Naive thymus-derived CD8-positive, alpha-beta T cell (primary cell): ENCODE measurements at regions not wholly inside any gene's neighbourhood (a gene's known extent, or its start where the extent isn't known, plus 50 kb on each side); places are given as distances from the start of the nearest gene placed in this dataset.
A peak's percentile ranks its signal among the peaks of the same experiment; 100 is the strongest.

Experiments
- ATAC-seq, 2 donors: fragments of 150-1000 bp; cut with Tn5 transposase in 1 of 2; sonication (Bioruptor Pico), chemical (Tn5 transposase) in 1 of 2; 1 replicate in 1 of 2; 2 replicates in 1 of 2; pipeline ENCODE4 v1.10.0; 2021; ENCODE audit warnings: mild to moderate bottlenecking in 2 of 2, moderate library complexity in 2 of 2
- POLR2A ChIA-PET: fragments of 350-600 bp; sonication (Branson Sonifier 250); formaldehyde crosslinking; loops from one replicate; lab custom pipeline; 2021; ENCODE audit warnings: antibody characterized with exemption; lab: Charles Lee
- DNase-seq, 10 donors: peaks; one replicate each; pipeline versions ENCODE4 v3.0.0 to v3.0.0-alpha.2; 2020 to 2022
- H3K27ac Mint-ChIP-seq, 10 donors: one replicate each; pipeline ENCODE4 v1.8.0; 2020 to 2022; ENCODE audit warnings: mild to moderate bottlenecking in 10 of 10, mixed read lengths in 10 of 10, moderate library complexity in 4 of 10, inconsistent platforms in 1 of 10
- H3K27me3 Mint-ChIP-seq, 5 donors: one replicate each; pipeline ENCODE4 v1.8.0; 2021 to 2022; ENCODE audit warnings: mixed read lengths in 5 of 5
- H3K36me3 Mint-ChIP-seq, 3 donors: one replicate each; pipeline ENCODE4 v1.8.0; 2020 to 2022; ENCODE audit warnings: mixed read lengths in 3 of 3, mild to moderate bottlenecking in 2 of 3, inconsistent platforms in 1 of 3
- H3K4me1 Mint-ChIP-seq, 4 donors: one replicate each; pipeline ENCODE4 v1.8.0; 2021 to 2022; ENCODE audit warnings: mixed read lengths in 4 of 4
- H3K4me3 Mint-ChIP-seq, 10 donors: one replicate each; pipeline ENCODE4 v1.8.0; 2020 to 2022; ENCODE audit warnings: mild to moderate bottlenecking in 10 of 10, mixed read lengths in 10 of 10, moderate library complexity in 6 of 10, inconsistent platforms in 1 of 10
- H3K9me3 Mint-ChIP-seq, 9 donors: one replicate each; pipeline ENCODE4 v1.8.0; 2020 to 2022; ENCODE audit warnings: mixed read lengths in 9 of 9, mild to moderate bottlenecking in 3 of 9, inconsistent platforms in 1 of 9, moderate library complexity in 1 of 9

- H3K9me3 Mint-ChIP-seq = peaks cover 0 to 4% (median 0%) of the 10 kb centered on the region in 9 donors
- peaks cover 6 to 16% (median 9%) of the 10 kb centered on the region in 5 donors for H3K27me3 Mint-ChIP-seq
- DNase-seq (no peak), ATAC-seq (no peak)
- H3K4me1 Mint-ChIP-seq = peaks cover 0 to 3% (median 0%) of the 10 kb centered on the region in 4 donors
- H3K36me3 Mint-ChIP-seq = peaks cover 0 to 6% (median 0%) of the 10 kb centered on the region in 3 donors
- POLR2A ChIA-PET = no interaction called here
- H3K27ac Mint-ChIP-seq = no peak overlapping the region
- no peak overlapping the region for H3K4me3 Mint-ChIP-seq
Observed at GRCh38 chr10:31646519-31646918, 282.1 kb downstream of the ARHGAP12 start.

GRCh38 chr10:31645786-31646185 is 282.8 kb downstream of the ARHGAP12 start:
- POLR2A ChIA-PET = no interaction called here
- Mint-ChIP-seq H3K36me3 (peaks cover 0 to 6% (median 0%) of the 10 kb centered on the region in 3 donors), H3K4me1 (peaks cover 0 to 3% (median 0%) of the 10 kb centered on the region in 4 donors), H3K9me3 (peaks cover 0 to 6% (median 0%) of the 10 kb centered on the region in 9 donors), H3K27ac (no peak overlapping the region), H3K27me3 (peaks cover 0 to 9% (median 7%) of the 10 kb centered on the region in 5 donors), H3K4me3 (no peak overlapping the region)
- ATAC-seq (no peak), DNase-seq (no peak)

- Mint-ChIP-seq H3K9me3 (peaks cover 0 to 10% (median 0%) of the 10 kb centered on the region in 9 donors), H3K4me3 (no peak overlapping the region), H3K4me1 (peaks cover 0 to 3% (median 0%) of the 10 kb centered on the region in 4 donors), H3K27me3 (peaks cover 0 to 9% (median 5%) of the 10 kb centered on the region in 5 donors), H3K27ac (peak overlapping the region in 1 of 10 donors; percentile 4), H3K36me3 (peaks cover 0 to 6% (median 0%) of the 10 kb centered on the region in 3 donors)
- POLR2A ChIA-PET = no interaction called here
- DNase-seq (no peak), ATAC-seq (no peak)
Observed at GRCh38 chr10:31644931-31645633, 283.5 kb downstream of the ARHGAP12 start.

GRCh38 chr10:31642281-31642680 is 286.4 kb downstream of the ARHGAP12 start:
- ATAC-seq (no peak), DNase-seq (no peak)
- peaks cover 0 to 3% (median 0%) of the 10 kb centered on the region in 4 donors for H3K4me1 Mint-ChIP-seq
- H3K27me3 Mint-ChIP-seq = peaks cover 0 to 9% (median 5%) of the 10 kb centered on the region in 5 donors
- H3K4me3 Mint-ChIP-seq = no peak overlapping the region
- peaks cover 0 to 20% (median 8%) of the 10 kb centered on the region in 9 donors for H3K9me3 Mint-ChIP-seq
- POLR2A ChIA-PET = no interaction called here
- peaks cover 0 to 14% (median 0%) of the 10 kb centered on the region in 3 donors for H3K36me3 Mint-ChIP-seq
- H3K27ac Mint-ChIP-seq = no peak overlapping the region

GRCh38 chr10:31635415-31636065 is 293.1 kb downstream of the ARHGAP12 start:
- H3K36me3 Mint-ChIP-seq = peaks cover 0 to 8% (median 0%) of the 10 kb centered on the region in 3 donors
- ATAC-seq (no peak), DNase-seq (no peak)
- peaks cover 0 to 12% (median 1%) of the 10 kb centered on the region in 5 donors for H3K27me3 Mint-ChIP-seq
- POLR2A ChIA-PET = no interaction called here
- no peak overlapping the region for H3K4me3 Mint-ChIP-seq
- peaks cover 0 to 20% (median 8%) of the 10 kb centered on the region in 9 donors for H3K9me3 Mint-ChIP-seq
- H3K4me1 Mint-ChIP-seq = peaks cover 0 to 2% (median under 1%) of the 10 kb centered on the region in 4 donors
- no peak overlapping the region for H3K27ac Mint-ChIP-seq

- Mint-ChIP-seq H3K4me1 (peaks cover 0 to 2% (median under 1%) of the 10 kb centered on the region in 4 donors), H3K9me3 (peaks cover 0 to 20% (median 8%) of the 10 kb centered on the region in 9 donors), H3K4me3 (no peak overlapping the region), H3K36me3 (peaks cover 0 to 8% (median 0%) of the 10 kb centered on the region in 3 donors), H3K27ac (no peak overlapping the region), H3K27me3 (peaks cover 0 to 12% (median 1%) of the 10 kb centered on the region in 5 donors)
- DNase-seq (no peak), ATAC-seq (no peak)
- POLR2A ChIA-PET = no interaction called here
Observed at GRCh38 chr10:31635009-31635408, 293.6 kb downstream of the ARHGAP12 start.

- ATAC-seq = no peak
- peaks cover 0 to 2% (median under 1%) of the 10 kb centered on the region in 4 donors for H3K4me1 Mint-ChIP-seq
- H3K27ac Mint-ChIP-seq = no peak overlapping the region
- H3K4me3 Mint-ChIP-seq = no peak overlapping the region
- H3K27me3 Mint-ChIP-seq = peaks cover 0 to 13% (median 2%) of the 10 kb centered on the region in 5 donors
- peaks cover 6 to 16% (median 12%) of the 10 kb centered on the region in 9 donors for H3K9me3 Mint-ChIP-seq
- peaks cover 0 to 7% (median 5%) of the 10 kb centered on the region in 3 donors for H3K36me3 Mint-ChIP-seq
- POLR2A ChIA-PET = no interaction called here
- no peak for DNase-seq
Observed at GRCh38 chr10:31630861-31631567, 297.6 kb downstream of the ARHGAP12 start.

- peaks cover 9 to 38% (median 23%) of the 10 kb centered on the region in 9 donors for H3K9me3 Mint-ChIP-seq
- ATAC-seq (no peak), DNase-seq (no peak)
- no peaks in the 10 kb centered on the region for H3K4me1 Mint-ChIP-seq
- peaks cover 0 to 18% (median 5%) of the 10 kb centered on the region in 3 donors for H3K36me3 Mint-ChIP-seq
- H3K27ac Mint-ChIP-seq = no peak overlapping the region
- POLR2A ChIA-PET = no interaction called here
- H3K4me3 Mint-ChIP-seq = no peak overlapping the region
- H3K27me3 Mint-ChIP-seq = peaks cover 0 to 4% (median 2%) of the 10 kb centered on the region in 5 donors
Observed at GRCh38 chr10:31625566-31625965, 303.1 kb downstream of the ARHGAP12 start.

GRCh38 chr10:31624611-31625010 is 304.0 kb downstream of the ARHGAP12 start:
- no peak for ATAC-seq
- Mint-ChIP-seq H3K27me3 (peaks cover 0 to 3% (median 2%) of the 10 kb centered on the region in 5 donors), H3K27ac (no peak overlapping the region), H3K4me1 (no peaks in the 10 kb centered on the region), H3K9me3 (peaks cover 9 to 38% (median 23%) of the 10 kb centered on the region in 9 donors), H3K36me3 (peaks cover 0 to 18% (median 5%) of the 10 kb centered on the region in 3 donors), H3K4me3 (no peak overlapping the region)
- DNase-seq = no peak
- POLR2A ChIA-PET = no interaction called here

- DNase-seq = no peak
- no peak overlapping the region for H3K27ac Mint-ChIP-seq
- peaks cover 9 to 38% (median 23%) of the 10 kb centered on the region in 9 donors for H3K9me3 Mint-ChIP-seq
- H3K4me1 Mint-ChIP-seq = no peaks in the 10 kb centered on the region
- H3K4me3 Mint-ChIP-seq = no peak overlapping the region
- H3K36me3 Mint-ChIP-seq = peaks cover 0 to 18% (median 5%) of the 10 kb centered on the region in 3 donors
- ATAC-seq = no peak
- H3K27me3 Mint-ChIP-seq = peaks cover 0 to 3% (median 1%) of the 10 kb centered on the region in 5 donors
- POLR2A ChIA-PET = no interaction called here
Observed at GRCh38 chr10:31623947-31624346, 304.7 kb downstream of the ARHGAP12 start.

GRCh38 chr10:31623466-31623865 is 304.4 kb downstream of the ZEB1 start:
- peaks cover 0 to 18% (median 5%) of the 10 kb centered on the region in 3 donors for H3K36me3 Mint-ChIP-seq
- DNase-seq = no peak
- no peak for ATAC-seq
- H3K27ac Mint-ChIP-seq = no peak overlapping the region
- no peak overlapping the region for H3K4me3 Mint-ChIP-seq
- H3K9me3 Mint-ChIP-seq = peaks cover 9 to 38% (median 23%) of the 10 kb centered on the region in 9 donors
- H3K4me1 Mint-ChIP-seq = no peaks in the 10 kb centered on the region
- POLR2A ChIA-PET = no interaction called here
- H3K27me3 Mint-ChIP-seq = peaks cover 0 to 3% (median 2%) of the 10 kb centered on the region in 5 donors

- Mint-ChIP-seq H3K27me3 (peaks cover 0 to 4% (median 3%) of the 10 kb centered on the region in 5 donors), H3K4me3 (no peak overlapping the region), H3K9me3 (peaks cover 9 to 38% (median 23%) of the 10 kb centered on the region in 9 donors), H3K4me1 (no peaks in the 10 kb centered on the region), H3K36me3 (peaks cover 0 to 18% (median 5%) of the 10 kb centered on the region in 3 donors), H3K27ac (no peak overlapping the region)
- DNase-seq = no peak
- POLR2A ChIA-PET = no interaction called here
- ATAC-seq = no peak
Observed at GRCh38 chr10:31622978-31623377, 304.0 kb downstream of the ZEB1 start.
